AG09319 (cell line): ENCODE measurements at regions not wholly inside any gene's neighbourhood (a gene's known extent, or its start where the extent isn't known, plus 50 kb on each side); places are given as distances from the start of the nearest gene placed in this dataset.

Experiments
- DNase-seq: peaks from one replicate; pipeline ENCODE4 v3.0.0-alpha.2; 2010; ENCODE audit warnings: low read depth; ENCODE audit errors: extremely low read depth
- TF ChIP-seq, protein P1 (sequence below): IDR thresholded peaks from 2 replicates; pipeline ENCODE4 v1.5.1; 2011; ENCODE audit warnings: low read depth, mild to moderate bottlenecking, inconsistent platforms, low read length, moderate library complexity

DNA sequence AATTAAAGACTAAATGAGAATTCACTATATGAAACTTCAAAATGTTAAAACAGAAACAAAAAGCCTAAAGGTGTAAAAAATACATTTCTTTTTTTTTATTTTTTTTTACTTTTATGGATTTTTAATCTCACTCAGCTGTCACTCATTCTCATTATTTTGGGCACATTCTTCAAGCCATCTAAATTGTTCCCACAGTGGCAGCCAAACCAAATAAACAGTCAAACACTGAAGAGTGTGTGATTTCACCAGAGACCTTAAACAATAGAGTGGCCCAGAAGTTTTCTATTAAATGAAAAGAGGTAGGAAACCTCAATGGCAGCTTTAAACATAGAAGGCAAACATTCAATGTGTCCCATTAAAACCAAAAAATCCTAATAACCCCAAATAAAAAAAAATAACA, 616.1 kb downstream of the OTOL1 start:
- no peak for DNase-seq
- TF ChIP-seq, protein P1, sequence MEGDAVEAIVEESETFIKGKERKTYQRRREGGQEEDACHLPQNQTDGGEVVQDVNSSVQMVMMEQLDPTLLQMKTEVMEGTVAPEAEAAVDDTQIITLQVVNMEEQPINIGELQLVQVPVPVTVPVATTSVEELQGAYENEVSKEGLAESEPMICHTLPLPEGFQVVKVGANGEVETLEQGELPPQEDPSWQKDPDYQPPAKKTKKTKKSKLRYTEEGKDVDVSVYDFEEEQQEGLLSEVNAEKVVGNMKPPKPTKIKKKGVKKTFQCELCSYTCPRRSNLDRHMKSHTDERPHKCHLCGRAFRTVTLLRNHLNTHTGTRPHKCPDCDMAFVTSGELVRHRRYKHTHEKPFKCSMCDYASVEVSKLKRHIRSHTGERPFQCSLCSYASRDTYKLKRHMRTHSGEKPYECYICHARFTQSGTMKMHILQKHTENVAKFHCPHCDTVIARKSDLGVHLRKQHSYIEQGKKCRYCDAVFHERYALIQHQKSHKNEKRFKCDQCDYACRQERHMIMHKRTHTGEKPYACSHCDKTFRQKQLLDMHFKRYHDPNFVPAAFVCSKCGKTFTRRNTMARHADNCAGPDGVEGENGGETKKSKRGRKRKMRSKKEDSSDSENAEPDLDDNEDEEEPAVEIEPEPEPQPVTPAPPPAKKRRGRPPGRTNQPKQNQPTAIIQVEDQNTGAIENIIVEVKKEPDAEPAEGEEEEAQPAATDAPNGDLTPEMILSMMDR: no peak

DNA sequence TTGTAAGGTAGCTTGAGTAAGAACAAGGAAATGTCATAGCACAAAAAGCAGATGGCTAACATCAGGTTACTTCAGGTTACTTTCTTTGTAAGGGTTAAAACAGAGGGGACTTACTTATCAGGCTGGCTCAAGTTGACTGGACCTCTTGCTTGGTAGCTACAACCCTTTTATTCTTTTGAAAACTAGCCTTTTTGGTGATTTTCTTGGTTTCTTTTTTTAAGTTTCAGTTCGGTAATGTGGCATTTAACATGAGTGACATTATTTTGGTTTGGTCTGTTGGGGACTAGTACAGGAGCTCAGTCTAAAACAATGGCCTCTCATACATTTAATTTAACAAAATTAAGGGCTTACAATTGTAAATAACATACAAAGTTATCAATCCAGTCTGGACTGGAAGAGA, 621.4 kb downstream of the OTOL1 start:
- DNase-seq: no peak
- TF ChIP-seq, protein P1: no peak

DNA sequence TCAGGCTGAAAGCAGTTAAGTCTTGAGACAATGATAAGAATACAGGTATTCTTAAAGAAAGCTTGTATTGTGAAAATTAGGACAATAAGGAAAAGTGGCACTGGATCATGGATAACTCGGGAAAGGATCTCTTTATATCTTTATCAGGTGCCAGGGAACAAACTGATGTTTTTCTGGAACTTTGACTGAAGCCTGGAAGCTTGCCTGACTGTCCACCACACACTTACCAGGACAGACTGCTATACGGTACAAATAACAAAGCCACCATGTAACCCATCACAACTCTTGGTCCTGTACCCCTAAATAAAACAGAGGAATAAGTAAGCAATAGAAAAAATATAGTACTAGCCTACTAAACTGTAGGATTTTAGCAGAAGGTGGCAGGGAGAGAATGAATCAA, 623.0 kb downstream of the OTOL1 start:
- DNase-seq: no peak
- TF ChIP-seq, protein P1: no peak

DNA sequence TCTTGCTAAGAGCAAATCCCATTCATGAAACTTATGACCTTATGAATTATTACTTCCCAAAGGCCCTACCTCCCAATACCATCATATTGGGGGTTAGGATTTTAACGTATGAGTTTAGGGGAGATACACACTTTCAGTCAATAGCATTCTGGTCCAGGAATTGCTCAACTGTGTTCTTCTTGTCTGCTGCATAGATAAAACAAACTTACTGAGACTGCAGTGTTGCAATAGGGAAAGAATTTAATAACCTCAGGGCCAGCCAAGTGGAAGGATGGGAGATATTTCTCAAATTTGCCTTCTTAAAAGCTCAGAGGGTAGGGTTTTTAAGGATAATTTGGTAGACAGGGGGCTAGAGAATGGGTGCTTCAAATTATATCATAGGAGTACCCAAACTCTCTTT, 625.8 kb downstream of the OTOL1 start:
- TF ChIP-seq, protein P1: no peak

DNA sequence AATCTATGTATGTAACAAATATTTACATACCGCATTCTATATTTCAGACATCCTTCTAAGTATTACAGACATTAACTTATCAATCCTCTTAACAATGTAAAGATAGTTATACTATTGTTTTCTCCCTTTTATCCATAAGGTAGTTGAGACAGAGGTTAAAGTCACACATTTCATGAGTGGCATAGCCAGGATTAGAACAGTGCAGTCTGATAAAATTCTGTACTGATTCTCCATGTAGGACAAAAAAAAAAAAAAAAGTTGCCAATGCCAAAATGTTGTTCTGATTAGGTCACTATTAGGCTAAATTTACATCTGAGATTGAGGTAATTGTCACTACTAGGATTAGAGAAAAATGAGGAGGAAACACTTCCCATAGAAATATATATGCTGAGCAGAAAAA, 629.2 kb downstream of the OTOL1 start:
- TF ChIP-seq, protein P1: no peak
- no peak for DNase-seq

More for the DNA sequence above, 625.8 kb downstream of the OTOL1 start:
- no peak for DNase-seq

DNA sequence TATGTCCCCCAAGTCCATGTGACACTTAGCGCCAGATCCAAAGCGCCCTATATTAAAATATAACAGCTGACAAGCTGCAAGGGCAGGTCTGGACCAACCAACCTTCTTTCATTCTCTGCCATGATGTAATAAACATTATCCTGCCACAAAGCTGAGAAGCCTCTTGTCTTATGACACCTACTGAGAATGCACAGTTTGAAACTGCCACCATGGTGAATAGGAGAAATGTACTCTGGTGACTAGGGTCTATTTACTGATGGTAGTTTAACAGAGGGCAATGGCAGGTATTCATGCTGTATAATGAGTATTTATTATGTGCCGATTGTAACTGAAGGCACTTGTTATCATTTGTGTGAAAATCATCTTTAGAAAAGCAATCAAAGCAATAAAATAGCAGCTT, 634.0 kb downstream of the OTOL1 start:
- no peak for DNase-seq
- TF ChIP-seq, protein P1: no peak

DNA sequence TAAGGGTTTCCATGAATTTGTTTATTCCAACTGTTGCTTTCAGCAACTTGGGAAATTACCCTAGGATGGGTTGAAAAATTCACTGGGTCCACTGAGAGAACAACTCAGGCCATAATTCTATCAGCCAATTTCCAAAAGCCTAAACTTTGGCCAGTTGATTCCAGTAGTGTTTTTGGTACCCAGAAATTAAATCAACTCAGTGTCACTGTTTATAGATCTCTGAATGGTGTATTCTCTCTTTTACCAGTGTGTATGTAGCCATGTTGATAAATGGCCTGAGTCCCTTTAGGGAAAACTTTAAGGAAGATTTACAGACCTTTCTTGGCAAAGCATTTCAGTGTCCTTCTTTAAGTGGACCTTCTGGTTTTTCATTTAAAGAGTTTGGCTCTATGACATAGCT, 636.4 kb downstream of the OTOL1 start:
- TF ChIP-seq, protein P1: no peak
- DNase-seq: no peak

DNA sequence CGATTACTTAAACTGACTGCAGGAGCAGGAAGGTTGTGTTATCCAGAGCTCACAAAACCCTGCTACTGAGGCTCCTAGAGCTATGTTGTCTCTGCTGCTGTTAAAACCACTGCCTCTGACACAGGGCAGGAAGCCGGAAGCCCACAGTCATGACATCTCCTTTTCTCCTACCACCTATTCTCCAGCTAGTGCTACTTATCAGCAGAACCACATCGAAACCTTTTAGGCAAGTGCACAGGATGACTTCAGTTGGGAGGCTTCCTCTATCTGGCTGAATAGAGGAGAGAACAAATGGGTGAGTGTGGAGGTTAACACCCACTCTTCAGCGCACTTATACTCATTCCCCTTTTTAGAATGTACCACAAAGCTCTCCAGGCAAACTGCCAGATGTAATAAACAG, 638.0 kb downstream of the OTOL1 start:
- DNase-seq: no peak

More for the DNA sequence above, 638.0 kb downstream of the OTOL1 start:
- TF ChIP-seq, protein P1: no peak
